NCI-H187 (cell line): ENCODE measurements at regions not wholly inside any gene's neighbourhood (a gene's known extent, or its start where the extent isn't known, plus 50 kb on each side); places are given as distances from the start of the nearest gene placed in this dataset.
"Not testable (repeated sequence)": the region's sequence is repeated elsewhere in the genome, so short reads cannot be mapped to it uniquely, and the experiment has no call there.

Source experiments
- DNase-seq, 2 experiments: peaks; one replicate each; lab custom pipeline; 2025; lab: John Stamatoyannopoulos, UW

DNA sequence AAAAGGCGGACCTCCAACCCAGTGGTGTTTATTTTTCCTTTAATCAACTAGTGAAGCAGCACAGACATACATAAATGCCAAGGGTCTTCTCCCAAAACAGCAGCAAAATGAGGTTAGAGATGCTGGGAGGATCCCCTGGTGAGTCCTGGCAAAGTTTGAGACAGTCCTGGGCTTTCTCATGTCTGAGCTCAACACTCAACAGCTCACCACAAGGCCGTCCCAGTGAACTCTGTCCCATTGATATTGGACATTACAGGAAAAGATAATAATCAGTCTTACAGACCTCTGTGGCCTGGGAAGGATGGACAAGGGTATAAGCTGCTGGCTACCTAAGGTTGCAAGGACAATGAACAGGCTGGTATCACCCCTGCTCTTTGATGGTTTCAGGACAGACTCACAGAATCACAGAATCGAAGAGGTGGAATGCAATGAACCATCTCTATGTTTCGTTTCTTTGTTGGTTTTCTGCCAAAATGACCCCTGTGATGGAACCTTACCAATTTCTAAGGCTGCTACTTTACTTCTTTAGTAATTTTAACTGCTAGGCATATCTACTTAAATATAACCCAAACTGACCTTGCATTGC lies 551.8 kb downstream of the RAB28 start:
- DNase-seq, result no peak

DNA sequence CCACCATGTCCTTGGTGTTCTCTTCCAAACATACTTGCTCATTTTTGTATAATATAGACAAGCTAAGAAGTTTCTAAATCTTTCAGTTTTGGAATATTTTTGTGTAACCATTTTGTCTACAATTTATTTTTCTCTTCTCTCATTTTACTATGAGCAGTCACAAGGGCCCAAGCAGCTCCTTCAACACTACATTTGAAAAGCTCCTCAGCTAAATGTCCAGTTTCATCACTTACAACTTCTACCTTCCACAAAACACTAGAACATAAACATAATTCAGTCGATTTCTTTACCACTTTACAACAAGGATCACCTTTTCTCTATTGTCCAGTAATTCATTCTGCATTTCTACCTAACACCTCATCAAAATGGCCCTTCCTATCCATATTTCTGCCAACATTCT lies 554.4 kb downstream of the RAB28 start:
- DNase-seq, result no peak

DNA sequence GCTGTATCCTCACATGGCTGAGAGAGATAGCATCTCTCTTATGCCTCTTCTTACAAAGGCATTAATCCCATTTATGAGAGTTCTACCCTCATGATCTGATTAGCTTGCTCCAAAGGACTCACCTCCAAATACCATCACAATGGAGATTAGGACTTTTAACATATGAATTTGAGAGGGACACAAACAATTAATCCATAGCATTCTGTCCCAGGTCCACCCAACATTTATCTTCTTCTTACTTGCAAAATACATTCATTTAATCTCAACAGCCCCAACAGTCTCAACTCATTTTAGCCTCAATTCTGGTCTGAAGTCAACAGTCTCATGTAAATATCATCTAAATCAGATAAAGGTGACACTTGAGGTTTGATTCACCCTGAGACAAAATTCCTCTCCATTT lies 555.4 kb downstream of the RAB28 start:
- DNase-seq, result no peak

DNA sequence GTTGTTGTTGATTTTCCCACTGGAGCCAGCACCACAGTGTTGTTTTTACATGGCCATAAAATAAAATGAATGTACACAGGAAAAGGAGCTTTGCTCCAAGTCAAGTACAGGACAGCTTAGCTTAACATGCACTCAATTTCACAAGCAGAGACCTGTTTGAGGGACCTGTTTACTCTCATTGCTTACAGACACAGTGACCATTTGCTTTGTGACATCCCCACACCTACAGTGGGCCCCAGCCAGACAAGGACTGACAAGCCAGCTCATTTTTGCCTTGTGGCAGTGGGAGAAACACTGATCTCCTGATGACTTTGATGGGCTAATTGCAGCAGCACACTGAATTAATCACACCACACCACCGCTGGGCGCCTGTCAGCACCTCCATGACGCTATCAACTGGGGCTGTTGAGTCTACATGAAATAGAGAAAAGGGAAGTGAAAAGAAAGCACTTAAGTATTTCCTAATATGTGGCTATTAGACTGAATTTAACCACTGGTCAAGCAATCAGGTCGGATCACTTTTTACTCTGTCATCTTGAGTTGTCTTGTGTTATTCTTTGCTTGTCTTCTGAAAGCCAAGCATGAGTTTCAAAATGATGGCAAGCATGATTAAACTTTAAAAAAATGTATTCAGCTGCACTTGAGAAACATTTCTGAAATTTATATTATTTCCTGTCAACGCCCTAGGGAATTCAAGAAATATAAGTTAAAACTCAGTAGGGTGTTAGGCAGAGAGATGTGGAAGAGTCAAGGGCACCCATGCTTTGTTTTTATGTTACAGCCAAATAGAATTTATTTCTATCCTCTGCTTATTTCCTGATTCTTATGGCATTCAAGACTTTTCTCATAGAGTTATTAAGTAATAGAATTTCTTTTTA lies 557.7 kb downstream of the RAB28 start:
- DNase-seq, result no peak

DNA sequence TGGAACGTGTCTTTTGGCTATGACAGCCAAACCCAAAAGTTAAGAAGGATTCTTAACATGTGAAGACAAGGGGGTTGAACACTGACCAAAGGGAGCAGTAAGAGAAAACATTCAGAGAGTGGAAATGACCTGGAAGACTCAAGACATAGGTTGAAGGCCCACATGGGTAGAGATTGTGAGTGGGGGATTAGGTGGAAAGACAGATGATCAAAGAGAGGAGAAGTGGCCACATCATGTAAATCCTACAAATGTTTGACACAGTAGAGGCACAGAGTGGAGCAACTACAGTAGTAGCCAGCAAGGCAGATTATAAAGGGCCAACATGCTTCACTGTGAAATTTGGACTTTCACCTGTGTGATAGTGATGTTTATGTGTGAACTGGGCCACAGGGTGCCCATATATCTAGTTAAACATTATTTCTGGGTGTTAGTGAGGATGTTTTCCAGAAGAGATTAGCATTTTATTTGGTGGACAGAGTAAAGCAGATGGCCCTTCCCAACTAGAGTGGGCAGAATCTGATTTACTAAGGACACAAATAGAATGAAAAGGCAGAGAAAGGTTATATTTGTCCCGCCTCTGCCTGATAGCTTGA lies 559.3 kb downstream of the RAB28 start:
- DNase-seq, result no peak

DNA sequence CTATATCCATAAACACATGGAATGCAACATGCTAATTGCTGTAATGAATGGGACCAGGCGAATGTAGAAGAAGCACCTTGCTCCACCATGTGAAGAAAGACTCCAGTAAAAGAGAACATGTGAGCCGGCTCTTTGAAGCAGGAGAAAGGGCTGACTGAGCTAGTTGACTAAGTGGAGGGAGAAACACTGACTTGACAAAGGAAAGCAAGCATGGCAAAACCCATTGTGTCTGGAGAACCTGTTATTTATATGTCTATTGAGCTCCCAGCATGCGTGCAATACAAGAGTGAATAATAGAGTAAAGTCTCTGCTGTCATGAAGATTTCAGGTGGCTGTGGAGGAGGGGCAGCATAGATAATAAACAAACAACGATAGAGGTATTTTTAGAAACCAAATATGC lies 559.9 kb downstream of the RAB28 start:
- DNase-seq, result no peak

DNA sequence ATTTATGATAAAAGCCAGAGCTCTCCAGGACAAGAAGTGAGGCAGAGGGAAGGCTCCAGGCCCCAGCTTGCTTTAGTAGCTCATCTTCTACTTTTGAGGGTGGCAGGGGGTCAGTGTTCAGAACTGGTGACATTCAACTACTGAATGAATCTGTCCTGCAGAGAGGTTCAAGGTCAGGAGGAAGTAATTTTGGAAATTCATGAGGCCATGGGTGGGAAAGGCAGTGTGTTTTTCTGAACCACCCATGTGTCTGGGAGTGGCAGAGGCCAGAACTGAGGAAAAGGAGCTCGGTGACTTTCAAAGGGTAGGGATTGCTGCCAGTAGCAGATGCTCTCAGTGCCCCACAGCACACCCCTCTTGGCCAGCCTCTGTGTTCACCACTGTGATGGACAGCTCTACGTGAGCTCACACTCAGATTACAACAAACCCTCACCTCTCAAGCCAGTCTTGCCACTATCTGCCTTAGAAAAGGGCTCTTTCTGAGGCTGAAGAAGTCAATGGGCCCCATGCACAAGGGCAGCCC lies 571.2 kb downstream of the RAB28 start:
- no peak for DNase-seq

DNA sequence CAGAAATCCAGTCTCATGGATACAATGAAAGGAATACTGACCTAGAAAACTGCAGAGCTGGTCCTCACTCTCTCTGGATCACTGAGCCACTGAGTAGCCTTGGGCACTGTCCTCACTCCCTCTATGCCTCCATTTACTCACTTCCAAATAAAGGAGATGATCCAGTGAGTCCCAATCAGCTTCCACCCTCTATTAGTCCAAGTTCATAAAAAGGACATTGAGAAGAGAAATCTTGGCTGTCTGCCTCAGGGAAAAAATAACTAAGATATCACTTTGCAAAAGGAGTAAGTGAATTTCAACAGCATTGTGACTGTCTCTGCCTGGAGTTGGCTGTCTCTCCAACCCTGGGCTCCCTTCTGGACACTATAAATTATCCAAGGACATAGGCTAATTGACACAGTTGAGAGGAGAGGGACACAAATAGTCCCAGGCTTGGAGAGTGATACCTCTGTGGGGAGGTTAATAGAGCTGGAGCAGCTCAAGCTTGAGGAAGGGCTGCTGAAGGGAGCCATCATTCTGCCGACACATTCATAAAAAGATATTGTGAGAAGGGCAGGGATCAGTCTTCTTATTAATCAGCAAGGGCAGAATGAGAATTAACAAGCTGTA lies 572.3 kb downstream of the RAB28 start:
- DNase-seq, result no peak

DNA sequence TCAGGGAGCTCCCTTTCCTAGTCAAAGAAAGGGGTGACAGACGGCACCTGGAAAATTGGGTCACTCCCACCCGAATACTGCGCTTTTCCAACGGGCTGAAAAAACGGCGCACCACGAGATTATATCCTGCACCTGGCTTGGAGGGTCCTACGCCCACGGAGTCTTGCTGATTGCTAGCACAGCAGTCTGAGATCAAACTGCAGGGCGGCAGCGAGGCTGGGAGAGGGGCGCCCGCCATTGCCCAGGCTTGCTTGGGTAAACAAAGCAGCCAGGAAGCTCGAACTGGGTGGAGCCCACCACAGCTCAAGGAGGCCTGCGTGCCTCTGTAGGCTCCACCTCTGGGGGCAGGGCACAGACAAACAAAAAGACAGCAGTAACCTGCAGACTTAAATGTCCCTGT lies 580.5 kb downstream of the RAB28 start:
- DNase-seq, result not testable (repeated sequence)

DNA sequence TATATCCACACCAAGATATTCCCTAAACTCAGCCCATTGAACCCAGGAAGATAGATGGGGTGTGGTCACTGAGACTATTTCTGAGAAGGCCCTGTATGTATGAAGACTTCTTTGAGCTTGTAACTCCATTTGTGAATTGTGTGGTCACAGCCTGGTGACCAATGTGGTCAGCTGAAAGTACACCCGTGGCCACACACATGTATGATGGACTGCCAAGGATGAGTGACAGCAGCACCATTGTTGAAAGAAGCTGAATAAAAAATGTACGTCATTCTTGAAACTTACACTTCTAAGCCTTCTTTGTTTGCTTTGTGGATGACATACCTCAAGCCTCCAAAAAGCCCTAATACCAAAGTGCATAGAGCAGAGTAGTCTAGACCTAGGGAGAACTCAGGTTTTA lies 581.4 kb downstream of the RAB28 start:
- no peak for DNase-seq

DNA sequence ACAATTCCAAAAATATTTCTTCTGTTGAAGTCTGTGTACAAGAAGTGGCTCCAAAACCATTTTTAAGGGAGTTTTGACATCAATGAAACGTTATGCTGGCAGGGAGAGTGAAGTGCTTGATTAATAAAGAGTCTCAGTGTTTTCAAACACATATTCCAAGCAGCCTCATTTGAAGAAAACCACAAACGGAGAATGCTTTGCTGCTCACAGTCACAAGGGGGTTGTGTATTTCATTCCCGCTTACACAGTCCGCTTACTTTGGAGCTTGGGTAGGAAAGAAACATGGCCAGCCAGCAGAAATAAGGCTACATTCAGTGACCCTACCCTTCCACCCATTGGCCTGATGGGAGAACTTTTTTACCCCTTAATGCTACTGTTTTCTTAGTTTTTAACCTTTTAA lies 586.2 kb downstream of the RAB28 start:
- no peak for DNase-seq

DNA sequence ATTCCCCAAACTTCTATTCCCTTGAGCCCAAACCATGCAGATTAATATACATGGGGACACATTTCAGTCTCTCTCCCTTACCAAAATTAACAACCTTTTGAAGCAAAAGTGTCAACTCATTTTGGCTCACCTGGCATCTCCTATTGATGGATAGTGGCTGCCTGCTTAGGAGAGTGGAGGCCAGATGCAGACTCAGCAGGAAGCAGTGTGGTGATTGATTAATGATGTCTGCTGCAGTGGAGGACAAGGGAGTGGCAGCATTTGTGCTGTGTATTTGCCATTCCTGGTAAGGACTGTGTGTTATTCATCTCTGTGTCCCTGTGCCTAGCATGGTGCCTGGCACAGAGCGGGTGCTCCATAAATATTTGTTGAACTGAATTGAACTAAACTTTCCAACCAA lies 590.1 kb downstream of the RAB28 start:
- DNase-seq, result no peak

DNA sequence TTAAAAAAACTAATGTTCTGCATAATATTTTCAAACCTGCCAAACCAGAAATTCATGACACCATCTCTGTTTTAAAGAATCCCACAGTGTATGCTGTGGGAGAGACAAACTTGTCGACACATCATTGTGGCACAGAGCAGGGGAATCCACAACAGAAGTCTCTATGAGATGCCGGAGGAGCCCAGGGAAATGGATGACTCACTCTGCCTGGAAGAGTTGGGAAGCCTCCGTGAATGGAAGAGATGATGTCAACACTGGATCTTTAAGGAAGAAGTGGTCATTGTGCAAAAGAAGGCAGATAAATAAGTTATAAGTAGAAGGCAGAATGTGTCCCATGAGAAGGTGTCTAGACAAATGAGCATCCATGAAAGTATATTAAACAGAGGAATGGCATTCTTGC lies 595.1 kb downstream of the RAB28 start:
- DNase-seq, result no peak

DNA sequence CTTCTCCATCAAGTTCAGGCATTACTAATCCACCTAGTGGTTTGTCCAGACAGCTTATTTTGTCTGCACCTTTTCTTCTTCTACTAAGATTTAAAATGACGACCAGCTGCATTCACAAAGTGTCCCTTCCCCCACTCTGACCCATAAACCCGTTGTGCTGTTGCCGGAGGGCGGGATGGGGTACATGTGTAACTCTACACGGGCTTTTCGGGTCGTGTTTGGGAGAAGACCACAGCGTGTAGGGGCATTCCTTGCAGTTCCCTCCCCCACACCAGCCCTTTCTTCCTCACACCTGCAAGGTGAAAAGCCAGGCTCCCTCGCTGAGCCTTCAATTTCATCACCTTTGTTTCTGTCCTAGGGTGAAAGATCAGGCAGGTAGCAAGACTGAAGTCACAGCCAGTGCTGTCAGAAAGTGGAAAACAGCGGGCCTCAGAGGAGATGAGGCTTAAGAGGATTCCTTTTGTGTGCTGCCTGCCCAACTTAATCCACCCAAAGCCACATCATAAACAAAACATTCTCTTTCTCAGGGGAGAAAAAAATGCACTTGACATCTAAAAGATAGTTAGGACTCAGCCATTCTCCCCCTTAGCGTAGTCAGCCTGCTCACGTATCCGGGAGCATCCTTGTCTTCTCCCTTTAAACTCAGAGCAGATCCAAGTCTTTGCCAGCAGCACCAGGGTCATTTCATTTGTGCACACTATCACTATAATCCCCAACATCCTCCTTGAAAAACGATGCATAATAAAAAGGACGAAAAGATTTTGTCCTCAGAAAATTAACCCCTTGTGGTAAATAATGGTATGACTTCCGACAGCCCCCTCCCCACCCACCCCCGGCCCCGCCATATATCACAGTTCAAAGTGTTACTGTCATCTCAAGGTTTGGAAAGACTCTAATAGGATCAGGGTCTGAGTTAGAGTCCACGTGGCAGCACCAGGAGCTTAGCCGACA lies 599.0 kb downstream of the RAB28 start:
- DNase-seq, result no peak

DNA sequence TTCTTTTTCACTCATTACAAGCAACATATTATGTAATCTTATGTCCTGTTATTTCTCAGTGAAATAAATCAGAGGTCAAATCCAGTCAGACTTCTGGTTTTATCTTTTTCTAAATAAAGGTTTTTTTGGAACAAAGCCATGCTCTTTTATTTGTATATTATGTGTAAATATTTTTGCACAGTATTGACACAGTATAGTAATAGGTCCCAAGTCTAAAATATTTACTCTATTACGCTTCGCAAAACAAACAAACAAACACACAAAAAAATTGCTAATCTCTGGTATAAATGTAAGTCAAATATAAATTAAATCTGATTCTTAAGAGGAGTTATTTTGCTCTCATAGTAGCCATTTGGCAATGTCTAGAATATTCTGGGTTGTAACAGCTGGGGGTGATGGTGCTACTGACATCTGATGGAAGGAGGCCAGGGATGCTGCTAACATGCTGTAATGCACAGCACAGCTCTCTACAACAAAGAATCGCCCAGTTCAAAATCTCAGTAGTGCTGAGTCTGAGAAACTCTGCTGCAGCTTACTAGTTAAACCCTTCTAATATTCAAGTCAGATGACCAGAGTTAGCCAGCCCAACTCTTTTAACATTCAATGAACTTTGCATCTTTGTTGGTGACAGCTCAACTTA lies 602.1 kb downstream of the RAB28 start:
- no peak for DNase-seq

DNA sequence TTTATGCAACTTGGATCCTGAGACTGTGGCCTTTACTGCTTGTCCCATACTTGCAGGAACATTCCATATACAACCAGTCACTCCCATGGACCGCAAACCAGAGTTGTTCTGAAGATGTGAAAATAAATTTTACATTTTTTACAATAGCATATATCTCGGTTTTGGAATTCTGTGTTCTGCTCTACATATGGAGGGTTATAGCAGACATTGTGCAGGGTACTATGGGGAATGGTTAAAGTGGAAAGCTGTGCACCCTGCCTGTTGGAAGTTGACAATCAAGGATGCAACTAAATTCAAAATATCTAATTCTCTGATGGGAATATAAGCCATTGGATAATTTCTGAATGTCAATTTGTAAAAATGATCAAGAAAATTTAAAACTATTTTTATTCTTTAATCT lies 603.3 kb downstream of the RAB28 start:
- DNase-seq, result no peak

DNA sequence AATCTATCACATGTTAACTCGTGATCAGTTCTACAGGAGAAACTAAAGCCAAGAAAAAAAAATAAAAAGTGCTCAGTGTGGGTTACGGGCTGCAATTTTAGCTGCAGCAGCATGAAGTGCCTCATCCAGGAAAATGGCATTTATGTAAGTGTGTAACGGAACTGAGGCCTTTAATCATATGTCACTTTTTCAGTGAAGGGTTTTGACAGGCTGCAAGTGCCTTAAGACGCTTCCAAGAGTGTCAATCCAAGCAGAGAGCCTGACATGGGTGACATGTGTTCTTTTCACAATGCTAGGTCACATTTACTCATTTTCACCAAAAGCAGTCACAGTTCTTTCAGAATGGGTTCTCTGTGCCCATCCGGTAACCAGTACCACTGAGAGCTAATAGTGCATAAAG lies 604.6 kb downstream of the RAB28 start:
- no peak for DNase-seq

DNA sequence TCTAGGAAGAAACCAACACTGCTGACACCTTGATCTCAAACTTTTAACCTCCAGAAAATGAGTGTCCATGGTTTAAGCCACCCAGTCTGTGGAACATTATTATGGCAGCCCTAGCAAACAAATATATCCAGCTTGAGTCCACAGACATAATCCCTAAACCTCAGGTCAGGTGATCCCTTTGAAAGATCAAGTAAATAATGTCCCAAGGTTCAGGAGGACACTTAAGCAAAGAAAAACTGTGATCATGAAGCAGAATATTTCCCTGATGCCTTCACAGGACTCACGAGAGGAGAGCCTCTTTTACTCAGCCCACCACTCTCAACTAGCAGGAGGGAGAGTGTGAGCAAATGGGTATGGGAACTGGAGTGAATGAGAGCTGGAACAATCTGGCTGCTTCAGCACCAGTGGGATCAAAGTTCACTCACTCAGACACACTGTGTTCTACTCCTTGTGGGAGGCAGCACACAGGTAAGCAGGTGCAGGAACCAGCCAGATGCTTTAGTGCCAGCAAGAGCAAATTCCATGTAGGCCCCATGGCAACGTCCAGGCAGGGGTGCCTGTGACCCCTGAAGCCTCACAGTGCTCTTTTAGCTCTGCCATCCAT lies 608.4 kb downstream of the RAB28 start:
- no peak for DNase-seq

DNA sequence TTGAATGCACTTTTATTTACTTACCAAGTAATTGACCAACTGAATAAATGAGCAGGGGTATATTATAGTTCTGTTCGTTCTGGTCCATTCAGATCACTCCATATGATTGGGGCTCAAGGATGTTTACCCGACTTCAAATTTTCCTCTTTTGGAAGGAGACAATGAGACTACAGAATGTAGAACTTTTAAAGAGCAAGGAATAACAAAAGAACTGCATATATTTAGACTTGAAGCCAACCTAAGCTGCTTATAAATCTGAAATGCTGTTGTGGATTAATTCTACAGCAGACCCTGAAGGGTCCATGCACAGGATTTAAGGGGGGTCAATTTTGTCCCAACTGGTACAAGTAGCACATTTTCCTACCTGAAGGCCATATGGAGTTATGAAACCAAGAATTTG lies 610.8 kb downstream of the RAB28 start:
- DNase-seq, result no peak

DNA sequence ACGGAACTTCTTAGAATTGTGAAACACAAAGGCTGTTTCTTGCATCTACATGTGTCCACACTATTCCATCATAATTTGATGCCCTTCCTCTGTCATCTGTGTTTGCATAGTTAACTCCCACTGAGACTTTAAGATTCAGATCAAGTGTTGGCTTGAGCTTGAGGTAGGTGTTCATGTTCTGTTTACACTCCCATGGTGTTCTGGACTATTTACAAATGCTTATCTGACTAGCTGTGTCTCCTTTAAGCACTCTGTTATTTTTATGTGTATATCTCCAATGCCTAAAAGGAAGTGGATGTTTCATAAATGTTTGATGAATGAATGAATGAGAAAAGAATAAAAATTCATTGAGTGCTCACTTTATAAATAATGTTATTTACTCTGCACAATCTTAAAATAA lies 622.7 kb downstream of the RAB28 start:
- DNase-seq, result no peak
